OCI-LY7 (cell line): ENCODE measurements at regions not wholly inside any gene's neighbourhood (a gene's known extent, or its start where the extent isn't known, plus 50 kb on each side); places are given as distances from the start of the nearest gene placed in this dataset.

Experiments
- BruUV-seq: library from RNA; stranded (reverse); fragments of 400-500 nt; replicated peaks from 2 replicates; lab custom pipeline; 2021; lab: Mats Ljungman, UMichigan
- CTCF ChIA-PET: fragments of 300-600 bp; sonication (Branson Sonifier 250); formaldehyde crosslinking; loops from one replicate; lab custom pipeline; 2022; ENCODE audit warnings: antibody characterized with exemption; ENCODE audit not compliant: unreplicated experiment; lab: Charles Lee
- POLR2A ChIA-PET: fragments of 300-600 bp; sonication (Branson Sonifier 250); formaldehyde crosslinking; loops from one replicate; lab custom pipeline; 2022; ENCODE audit warnings: antibody characterized with exemption; lab: Charles Lee
- DNase-seq: peaks from one replicate; pipeline ENCODE4 v3.0.0-alpha.2; 2015; ENCODE audit warnings: low spot score
- H2AFZ ChIP-seq: fragments of 200-600 bp; sonication (generic), shearing (Covaris generic); 2 replicates; pipeline ENCODE4 v1.6.1; 2014; ENCODE audit warnings: mild to moderate bottlenecking, antibody characterized with exemption, low read length, moderate library complexity
- H3K27ac ChIP-seq: fragments of 200-600 bp; sonication (generic); 2 replicates; pipeline ENCODE4 v1.5.1; 2014; ENCODE audit warnings: mixed run types, low read depth, mild to moderate bottlenecking, moderate library complexity, low read length, inconsistent platforms; ENCODE audit not compliant: poor library complexity, severe bottlenecking
- H3K36me3 ChIP-seq: fragments of 200-600 bp; sonication (generic); 2 replicates; pipeline ENCODE4 v1.6.1; 2014; ENCODE audit warnings: mild to moderate bottlenecking, antibody characterized with exemption, low read length, moderate library complexity, mixed read lengths; ENCODE audit not compliant: insufficient read depth
- H3K4me1 ChIP-seq: fragments of 200-600 bp; sonication (generic); 2 replicates; pipeline ENCODE4 v1.5.1; 2014; ENCODE audit warnings: mild to moderate bottlenecking, low read length; ENCODE audit not compliant: insufficient read depth, poor library complexity, severe bottlenecking
- H3K4me2 ChIP-seq: fragments of 200-600 bp; sonication (generic); 2 replicates; pipeline ENCODE4 v1.6.1; 2014; ENCODE audit warnings: mild to moderate bottlenecking, low read length
- H3K4me3 ChIP-seq: fragments of 200-600 bp; sonication (generic); 2 replicates; pipeline ENCODE4 v1.5.1; 2014; ENCODE audit warnings: mild to moderate bottlenecking, low read depth, low read length; ENCODE audit not compliant: poor library complexity, severe bottlenecking
- H3K79me2 ChIP-seq: fragments of 200-600 bp; sonication (generic); 2 replicates; pipeline ENCODE4 v1.6.1; 2016; ENCODE audit warnings: low read depth, mild to moderate bottlenecking, low read length, moderate library complexity, mixed read lengths; ENCODE audit not compliant: insufficient read depth
- H3K9me2 ChIP-seq: fragments of 200-600 bp; sonication (generic); 2 replicates; pipeline ENCODE4 v1.6.1; 2016; ENCODE audit warnings: mild to moderate bottlenecking, low read length, mixed read lengths; ENCODE audit not compliant: insufficient read depth
- H3K9me3 ChIP-seq: fragments of 200-600 bp; sonication (generic); 2 replicates; pipeline ENCODE4 v1.6.1; 2014; ENCODE audit warnings: mild to moderate bottlenecking, mixed run types, low read length, mixed read lengths
- H4K20me1 ChIP-seq: fragments of 200-600 bp; sonication (generic); 2 replicates; pipeline ENCODE4 v1.6.1; 2014; ENCODE audit warnings: mild to moderate bottlenecking, antibody characterized with exemption, low read length, moderate library complexity, mixed read lengths; ENCODE audit not compliant: insufficient read depth
- EZH2phosphoT487 ChIP-seq: fragments of 200-600 bp; sonication (generic); IDR thresholded peaks from 2 replicates; pipeline ENCODE4 v1.6.1; 2018; ENCODE audit warnings: low read depth, borderline replicate concordance, mild to moderate bottlenecking, mixed run types, antibody characterized with exemption, low read length, moderate library complexity, mixed read lengths
- intact Hi-C: fragments of 100-400 bp; cut with micrococcal nuclease; formaldehyde crosslinking; loops from one replicate; pipeline ENCODE4 v1.10.0; 2022; ENCODE audit not compliant: unreplicated experiment
- TF ChIP-seq, protein P1 (sequence below): fragments of 200-600 bp; sonication (generic); conservative IDR thresholded peaks from 2 replicates; pipeline ENCODE4 v1.5.1; 2014; ENCODE audit warnings: mild to moderate bottlenecking, antibody characterized with exemption, low read length, moderate library complexity, mixed read lengths

DNA sequence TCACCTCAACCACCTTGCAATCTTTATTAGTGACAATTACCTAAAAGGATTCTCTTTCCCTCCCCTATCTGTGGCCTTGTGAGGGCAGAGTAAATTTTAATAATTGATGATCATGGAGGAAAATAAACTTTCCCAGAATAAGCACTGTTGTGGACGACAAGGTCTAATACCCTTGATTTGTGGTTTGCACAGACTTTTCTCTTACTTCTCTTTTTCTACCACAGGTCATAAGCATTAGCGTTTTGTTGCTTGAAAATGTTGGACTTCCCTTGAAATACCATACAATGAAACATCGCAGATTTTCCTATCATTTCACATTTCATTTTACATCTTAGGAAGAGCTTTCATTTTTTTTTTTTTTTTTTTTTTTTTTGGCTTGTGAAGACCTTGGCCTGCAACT is 188.1 kb upstream of the TMEM72 start:
- Histone ChIP-seq H2AFZ (no peak overlapping the region), H3K27ac (no peak overlapping the region), H3K9me2 (no peaks in the 10 kb centered on the region), H3K9me3 (no peaks in the 10 kb centered on the region), H3K4me1 (peaks cover 3% of the 10 kb centered on the region), H3K4me2 (no peak overlapping the region), H4K20me1 (no peaks in the 10 kb centered on the region), H3K4me3 (no peak overlapping the region), H3K36me3 (no peaks in the 10 kb centered on the region), H3K79me2 (no peaks in the 10 kb centered on the region)
- ChIA-PET POLR2A (no interaction called here), CTCF (no interaction called here)
- DNase-seq = no peak
- BruUV-seq = no TSS peak
- intact Hi-C loops = no loop called here
- TF ChIP-seq EZH2phosphoT487 = no peak
- TF ChIP-seq, protein P1, sequence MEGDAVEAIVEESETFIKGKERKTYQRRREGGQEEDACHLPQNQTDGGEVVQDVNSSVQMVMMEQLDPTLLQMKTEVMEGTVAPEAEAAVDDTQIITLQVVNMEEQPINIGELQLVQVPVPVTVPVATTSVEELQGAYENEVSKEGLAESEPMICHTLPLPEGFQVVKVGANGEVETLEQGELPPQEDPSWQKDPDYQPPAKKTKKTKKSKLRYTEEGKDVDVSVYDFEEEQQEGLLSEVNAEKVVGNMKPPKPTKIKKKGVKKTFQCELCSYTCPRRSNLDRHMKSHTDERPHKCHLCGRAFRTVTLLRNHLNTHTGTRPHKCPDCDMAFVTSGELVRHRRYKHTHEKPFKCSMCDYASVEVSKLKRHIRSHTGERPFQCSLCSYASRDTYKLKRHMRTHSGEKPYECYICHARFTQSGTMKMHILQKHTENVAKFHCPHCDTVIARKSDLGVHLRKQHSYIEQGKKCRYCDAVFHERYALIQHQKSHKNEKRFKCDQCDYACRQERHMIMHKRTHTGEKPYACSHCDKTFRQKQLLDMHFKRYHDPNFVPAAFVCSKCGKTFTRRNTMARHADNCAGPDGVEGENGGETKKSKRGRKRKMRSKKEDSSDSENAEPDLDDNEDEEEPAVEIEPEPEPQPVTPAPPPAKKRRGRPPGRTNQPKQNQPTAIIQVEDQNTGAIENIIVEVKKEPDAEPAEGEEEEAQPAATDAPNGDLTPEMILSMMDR = no peak

DNA sequence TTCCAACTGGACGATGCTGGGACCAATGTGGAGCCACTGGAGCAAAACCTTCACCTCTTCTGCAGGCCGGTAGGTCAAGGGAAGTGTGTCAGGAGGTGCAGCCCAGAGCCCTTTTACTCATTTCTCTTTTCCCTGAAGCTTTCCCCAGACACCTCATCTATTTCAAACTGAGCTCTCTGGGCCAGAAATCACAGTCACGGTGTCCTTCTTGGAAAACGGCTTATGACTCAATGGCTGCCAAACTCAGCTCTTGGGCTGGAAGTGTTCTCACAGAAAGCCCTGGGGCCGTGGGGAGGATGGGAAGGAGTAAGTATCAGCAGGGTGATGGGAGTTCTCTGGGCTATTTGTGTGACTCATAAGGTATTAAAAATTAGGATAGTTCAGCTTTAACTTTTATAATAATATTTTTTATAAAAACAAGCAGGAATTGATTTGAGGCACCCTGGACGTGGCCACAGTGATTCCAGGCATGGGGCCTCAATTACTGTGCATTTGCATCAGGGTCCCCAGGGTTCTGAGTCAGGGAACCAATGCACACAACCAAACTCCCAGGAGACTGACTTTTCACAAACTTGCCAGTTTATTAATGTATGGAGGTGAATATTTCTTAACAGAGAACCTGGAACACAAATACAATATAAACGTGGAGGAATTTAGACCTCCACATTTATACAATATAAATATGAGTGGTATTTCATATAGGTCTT is 187.4 kb upstream of the TMEM72 start:
- POLR2A ChIA-PET = no interaction called here
- CTCF ChIA-PET = no interaction called here

More for the DNA sequence above, 187.4 kb upstream of the TMEM72 start:
- no peaks in the 10 kb centered on the region for H3K79me2 ChIP-seq
- no peaks in the 10 kb centered on the region for H3K9me3 ChIP-seq
- H3K9me2 ChIP-seq = no peaks in the 10 kb centered on the region
- BruUV-seq = no TSS peak
- DNase-seq = no peak
- TF ChIP-seq EZH2phosphoT487 = no peak
- TF ChIP-seq, protein P1 = no peak
- intact Hi-C loops = no loop called here
- H4K20me1 ChIP-seq = no peaks in the 10 kb centered on the region
- no peak overlapping the region for H3K27ac ChIP-seq
- no peak overlapping the region for H3K4me3 ChIP-seq
- H3K36me3 ChIP-seq = no peaks in the 10 kb centered on the region
- H3K4me1 ChIP-seq = peaks cover 3% of the 10 kb centered on the region
- no peak overlapping the region for H2AFZ ChIP-seq
- no peak overlapping the region for H3K4me2 ChIP-seq
